HG03095 (cell line): ENCODE measurements at regions not wholly inside any gene's neighbourhood (a gene's known extent, or its start where the extent isn't known, plus 50 kb on each side); places are given as distances from the start of the nearest gene placed in this dataset.
"Not testable (repeated sequence)": the region's sequence is repeated elsewhere in the genome, so short reads cannot be mapped to it uniquely, and the experiment has no call there.

Source experiments
- ATAC-seq: cut with Tn5 transposase; IDR thresholded peaks from one replicate; pipeline ENCODE4 v1.9.1; 2021; ENCODE audit warnings: moderate library complexity; ENCODE audit not compliant: unreplicated experiment

DNA sequence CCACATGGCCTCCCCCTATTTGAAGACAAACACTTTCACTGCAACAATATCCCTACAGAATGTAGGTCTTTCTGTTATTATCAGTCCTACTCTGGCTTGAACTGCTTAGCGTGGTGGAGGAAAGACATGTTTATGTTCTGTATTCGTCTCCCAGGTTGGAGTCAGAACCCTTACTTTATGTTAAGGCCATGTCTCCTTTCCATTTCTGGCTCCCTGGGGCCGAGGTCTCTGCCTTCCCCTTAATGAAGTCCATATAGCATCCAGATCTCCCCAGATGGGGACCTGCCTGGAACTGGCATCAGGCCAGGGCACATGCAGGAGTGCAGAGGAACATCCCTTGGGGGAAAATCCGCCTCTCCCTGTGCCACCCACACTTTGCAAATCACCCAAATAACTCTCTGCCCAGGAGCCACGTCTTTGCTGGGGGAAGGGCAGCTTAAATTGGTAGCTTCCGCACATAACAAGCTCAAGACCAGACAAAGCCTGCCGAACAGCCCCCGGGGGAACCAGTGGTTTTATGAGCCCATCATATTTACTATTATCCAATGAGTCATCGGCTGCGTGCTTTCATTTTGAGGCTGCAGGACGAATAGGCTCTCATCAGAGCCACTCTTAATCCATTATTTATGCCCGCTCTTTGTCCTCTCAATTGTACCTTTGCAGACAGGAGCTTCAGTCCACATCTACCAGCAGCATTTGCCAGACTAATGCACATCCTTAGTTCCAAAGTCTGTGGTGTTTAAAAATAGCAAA is 237.0 kb downstream of the UACA start:
- ATAC-seq, result no peak

DNA sequence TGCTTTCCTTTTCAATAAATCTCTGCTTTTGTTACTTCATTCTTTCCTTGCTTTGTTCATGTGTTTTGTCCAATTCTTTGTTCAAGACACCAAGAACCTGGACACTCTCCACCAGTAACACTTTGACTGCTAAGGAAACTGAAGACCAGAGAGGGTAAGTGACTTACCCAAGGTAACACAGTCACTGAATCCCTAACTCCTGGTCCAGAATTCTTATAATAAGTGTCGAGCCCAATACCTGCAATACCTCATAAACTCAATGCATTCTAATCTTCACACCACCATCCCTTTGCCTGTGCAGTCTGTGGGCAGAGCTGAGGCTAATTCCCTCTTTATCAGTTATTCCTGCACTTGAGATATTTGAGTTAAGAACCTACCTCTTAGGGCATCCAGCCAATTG is 237.8 kb downstream of the UACA start:
- ATAC-seq, result no peak

DNA sequence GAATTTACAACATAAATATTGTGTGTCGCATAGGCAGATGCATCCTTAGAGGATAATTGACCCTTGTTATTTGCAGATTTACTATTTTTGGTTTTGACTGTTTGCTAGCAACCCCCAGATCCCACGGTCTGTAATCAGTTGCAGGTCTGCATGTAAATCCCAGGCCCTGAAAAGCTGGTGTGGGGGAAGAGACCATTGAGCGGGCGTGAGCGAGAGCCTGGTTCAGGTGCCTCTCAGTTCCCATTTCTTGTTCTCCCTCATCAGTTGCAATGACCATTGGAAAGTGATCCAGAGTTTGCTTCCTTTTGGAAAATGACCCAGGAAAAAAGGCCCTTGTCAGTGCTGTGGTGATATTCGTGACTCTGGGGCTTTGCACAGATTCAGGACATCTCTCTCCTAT is 238.9 kb downstream of the UACA start:
- ATAC-seq, result no peak

DNA sequence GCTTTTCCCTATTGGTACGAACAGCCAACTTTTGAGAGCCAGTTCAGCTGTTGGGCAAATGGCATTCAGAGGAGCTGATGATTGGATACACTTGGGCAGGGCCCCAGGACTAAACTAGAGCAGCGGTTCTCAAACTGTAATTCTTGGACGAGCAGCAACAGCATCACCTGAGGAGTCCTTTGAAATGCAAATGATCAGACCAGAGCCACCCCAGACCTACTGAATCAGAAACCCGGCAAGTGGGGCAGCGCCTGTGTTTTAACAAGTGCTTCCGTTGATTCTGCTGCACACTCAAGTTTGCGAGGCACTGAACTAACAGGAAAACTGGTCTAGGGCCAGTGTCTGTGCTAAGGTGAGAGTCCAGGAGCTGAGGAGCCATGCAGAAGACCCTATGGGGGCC is 239.7 kb downstream of the UACA start:
- no peak for ATAC-seq

DNA sequence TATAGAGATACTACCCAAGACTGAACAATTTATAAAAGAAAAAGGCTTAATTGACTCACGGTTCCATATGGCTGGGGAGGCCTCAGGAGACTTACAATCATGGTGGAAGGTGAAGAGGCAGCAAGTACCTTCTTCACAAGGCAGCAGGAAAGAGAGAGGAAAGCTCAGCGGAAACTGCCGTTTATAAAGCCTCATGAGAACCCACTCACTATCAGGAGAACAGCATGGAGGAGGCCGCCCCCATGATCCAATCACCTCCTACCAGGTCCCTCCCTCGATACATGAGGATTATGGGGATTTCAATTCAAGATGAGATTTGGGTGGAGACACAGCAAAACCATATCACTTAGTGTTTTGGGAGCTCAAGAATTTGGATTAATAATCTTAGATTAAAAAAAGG is 240.2 kb downstream of the UACA start:
- ATAC-seq, result no peak

DNA sequence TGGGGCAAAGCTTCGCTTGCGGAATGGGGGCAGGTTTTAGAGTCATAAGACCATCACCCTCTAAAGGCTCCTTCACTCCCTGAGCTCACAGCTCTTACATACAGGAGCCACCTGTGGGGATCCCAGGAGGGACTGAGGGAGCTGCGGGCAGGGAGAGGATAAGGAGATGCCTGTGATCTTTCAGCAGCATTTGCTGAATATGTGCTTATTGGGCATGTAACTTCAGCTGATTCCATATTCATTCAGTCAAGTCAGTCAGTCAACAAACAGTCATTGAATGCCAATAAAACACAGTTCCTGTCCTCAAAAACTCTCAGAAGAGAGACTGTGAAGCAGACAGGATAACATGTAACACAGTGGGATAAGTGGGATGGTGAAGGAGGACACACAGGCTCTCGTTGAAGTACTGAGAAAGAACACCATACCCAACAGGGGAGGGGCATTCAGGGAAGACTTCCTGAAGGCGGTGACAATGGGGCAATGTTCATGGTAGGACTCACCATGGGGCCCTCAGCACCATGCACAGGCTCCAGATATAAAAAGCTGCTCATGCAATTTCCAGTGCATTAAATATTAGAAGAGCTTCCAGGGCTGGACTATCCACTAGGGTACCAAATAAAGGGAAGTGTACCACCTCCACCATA is 240.9 kb downstream of the UACA start:
- no peak for ATAC-seq

DNA sequence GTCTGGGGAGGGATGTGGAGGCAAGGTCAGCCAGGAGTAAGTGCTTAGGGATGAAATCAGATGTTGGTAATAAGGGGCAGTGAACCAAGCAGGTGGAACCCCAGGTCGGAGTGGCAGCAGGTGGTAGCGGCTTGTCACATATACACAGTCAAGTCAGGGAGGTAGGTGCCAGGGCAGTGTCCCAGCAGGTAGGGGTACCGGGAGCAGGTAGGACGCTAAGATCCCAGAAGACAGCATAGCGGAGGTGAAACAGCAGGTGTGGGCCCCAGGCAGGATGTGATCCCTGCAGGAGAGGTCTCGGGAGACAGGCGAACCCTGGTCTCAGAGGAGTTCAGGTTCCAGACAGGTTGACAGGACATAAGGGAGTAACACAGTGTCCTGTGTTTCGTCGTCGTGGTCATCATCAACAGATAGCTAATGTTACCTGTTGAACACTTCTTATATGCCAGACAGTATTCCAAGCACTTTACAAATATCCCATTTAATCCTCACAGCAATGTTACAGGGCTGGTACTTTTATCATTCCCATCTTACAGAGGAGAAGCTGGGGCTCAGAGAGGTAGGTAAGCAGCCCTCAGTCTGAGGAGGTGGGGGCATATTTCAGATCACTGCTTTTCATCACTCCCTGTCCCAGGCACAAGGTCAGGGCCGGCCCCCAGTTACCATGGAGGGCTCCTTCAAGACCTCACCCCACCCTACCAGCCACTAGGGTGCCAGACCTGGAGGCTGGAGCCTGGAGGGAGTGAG is 241.6 kb downstream of the UACA start:
- ATAC-seq, result no peak

DNA sequence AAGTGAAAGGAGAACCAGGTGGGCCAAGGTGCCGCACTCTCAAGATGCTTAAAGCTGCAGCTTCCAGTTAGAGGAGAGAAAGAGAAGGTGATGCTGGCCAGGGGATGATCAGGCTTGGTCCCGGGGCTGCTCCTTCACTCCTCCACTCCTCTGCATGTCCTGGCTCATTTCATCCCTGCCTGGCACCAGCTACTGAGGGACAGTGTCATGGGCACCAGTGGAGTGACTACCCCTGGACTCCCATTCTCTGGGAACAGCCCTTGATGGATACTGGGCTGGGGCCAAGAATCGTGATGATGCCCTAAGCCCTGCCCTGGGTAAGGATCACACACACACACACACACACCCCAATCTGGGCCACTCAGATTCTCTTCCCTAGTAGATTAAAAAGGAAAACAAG is 243.7 kb downstream of the UACA start:
- no peak for ATAC-seq

DNA sequence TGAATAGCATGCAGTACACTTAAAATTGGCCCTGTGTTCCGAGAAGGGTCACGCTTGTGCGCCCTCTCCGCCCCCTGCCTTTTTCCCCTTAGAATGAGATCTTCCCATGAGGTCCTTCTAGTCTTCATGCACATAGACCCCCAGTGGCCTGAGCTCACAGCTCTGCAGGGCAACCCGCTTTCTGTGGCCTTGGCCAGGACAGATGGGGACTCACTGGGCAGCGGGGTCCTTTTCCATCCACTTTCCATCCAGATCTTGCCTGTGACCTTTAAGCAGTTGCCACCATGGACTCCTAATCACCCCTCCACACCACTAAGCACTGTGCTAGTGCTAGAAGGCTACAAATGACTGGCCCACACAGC is 244.4 kb downstream of the UACA start:
- ATAC-seq, result no peak

DNA sequence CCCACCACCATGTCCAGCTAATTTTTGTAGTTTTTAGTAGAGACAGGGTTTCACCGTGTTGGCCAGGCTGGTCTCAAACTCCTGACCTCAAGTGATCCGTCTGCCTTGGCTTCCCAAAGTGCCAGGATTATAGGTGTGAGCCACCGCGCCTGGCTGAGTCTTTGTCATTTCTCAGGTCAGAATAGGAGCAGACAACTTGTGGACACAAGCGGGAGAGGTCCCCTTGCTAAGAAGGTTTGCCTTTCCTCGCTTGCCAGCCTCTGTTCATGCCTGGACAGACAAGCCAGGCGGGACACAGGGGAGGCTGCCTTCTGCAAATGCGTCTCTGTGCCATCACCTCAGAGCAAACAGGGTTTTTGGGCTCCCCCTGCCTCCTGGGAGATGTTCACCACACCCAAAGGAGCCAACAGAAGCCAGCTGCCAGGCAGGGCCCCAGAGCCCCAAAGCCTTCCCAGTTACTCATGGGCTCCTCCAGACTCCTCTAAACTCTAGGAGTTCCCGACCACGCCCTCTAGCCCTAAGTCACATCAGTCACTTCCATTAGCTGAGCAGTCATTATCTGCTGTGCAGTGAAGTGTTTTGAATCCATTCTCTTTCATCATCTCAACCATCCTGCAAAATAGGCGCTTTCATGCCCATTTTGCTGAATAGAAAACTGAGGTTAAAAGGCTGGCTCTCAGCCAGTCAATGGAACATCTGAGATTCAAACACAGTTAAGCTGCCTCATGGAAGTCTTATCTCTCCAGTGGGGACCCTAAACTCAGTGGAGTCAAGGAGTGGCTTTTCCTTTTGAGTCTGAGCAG is 245.0 kb downstream of the UACA start:
- ATAC-seq, result no peak

DNA sequence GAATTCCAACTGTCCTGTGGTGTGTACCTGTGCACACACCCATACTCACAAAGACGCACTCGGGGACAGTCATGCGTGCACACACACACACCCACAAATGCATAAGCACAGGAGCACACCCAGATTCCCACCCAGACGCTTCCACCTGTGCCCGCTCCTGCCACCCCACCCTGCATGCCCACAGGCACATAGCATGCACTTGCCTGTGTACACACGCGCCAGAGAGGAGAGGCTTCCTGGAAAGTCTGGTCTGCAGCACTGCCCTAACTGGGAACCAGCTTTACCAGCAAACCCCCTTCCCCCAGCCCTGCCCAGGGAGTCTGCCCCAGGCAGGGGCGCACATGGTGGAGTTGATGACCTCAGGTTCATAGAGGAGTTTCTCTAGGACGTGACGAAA is 246.2 kb downstream of the UACA start:
- no peak for ATAC-seq

DNA sequence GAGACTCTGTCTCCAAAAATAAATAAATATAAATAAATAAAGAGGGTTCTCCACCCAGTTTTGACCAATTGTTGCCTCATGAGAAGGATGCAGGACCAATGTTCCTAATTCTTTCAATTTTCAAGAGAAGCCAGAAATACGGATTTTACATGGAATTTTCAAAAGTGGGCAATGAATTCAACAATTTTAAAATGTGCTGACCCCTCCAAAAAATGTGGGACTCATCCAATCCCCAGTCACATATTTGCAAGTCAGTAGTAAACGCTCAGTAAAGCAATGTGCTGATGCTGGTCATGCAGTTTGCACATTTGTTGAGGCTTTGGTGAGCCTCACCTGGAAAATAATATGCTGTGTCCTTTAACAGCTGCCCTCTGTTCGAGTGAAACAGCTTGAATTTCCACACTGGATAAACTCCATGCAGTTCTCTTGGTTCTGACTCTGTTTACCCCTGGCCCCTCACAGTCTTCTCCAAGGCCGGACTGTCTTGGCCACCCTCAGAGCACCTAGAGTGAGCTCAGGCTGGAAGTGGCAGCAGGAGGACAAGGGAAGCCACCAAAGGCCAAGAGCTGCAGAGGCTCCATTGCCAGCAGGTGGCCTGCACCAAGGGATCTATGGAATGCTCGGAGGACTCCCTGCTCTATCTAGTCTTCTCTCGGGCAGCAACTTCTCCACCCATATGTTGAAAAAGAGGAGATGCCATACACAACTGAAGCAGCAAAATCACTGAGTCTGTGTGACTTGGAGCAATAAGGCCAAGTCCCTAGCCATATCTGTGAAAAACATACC is 246.8 kb downstream of the UACA start:
- ATAC-seq, result no peak

DNA sequence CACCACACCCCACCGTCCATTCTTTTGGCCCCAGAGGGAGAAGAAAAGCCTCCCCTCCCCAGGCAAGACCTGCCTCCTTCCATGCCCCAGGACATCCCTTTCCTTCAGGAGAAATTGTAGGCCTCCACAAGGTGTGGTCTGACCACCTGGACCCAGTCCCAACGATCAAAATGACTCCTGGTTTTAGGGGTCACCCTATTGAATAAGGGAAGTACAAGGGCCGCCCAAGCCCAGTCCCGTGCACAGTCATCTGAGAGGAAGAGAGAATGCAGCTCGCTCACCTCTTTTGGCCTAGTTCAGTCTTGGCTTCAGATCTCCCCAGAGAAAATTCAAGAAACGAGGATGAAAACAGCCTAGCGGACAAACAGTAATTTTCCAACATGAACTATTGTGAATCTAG is 249.1 kb downstream of the UACA start:
- no peak for ATAC-seq

DNA sequence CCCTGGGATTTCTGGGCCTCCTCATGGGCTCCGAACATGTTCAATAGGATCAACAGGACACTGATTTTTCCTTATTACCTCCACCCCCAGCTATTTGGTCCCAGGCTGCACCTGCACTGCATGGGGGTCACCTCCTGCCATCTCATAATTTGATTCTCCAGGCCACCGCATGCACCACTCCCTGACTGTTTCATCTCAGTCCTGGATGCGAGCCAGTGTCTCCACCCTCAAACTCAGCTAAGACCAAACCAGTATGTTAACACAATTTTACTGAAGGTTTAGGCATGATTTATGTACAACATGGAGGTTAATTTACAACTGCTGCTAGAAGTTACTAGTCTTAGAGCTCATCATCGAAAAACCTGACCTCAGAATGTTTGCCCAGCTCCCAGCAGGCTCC is 249.5 kb downstream of the UACA start:
- ATAC-seq, result no peak

DNA sequence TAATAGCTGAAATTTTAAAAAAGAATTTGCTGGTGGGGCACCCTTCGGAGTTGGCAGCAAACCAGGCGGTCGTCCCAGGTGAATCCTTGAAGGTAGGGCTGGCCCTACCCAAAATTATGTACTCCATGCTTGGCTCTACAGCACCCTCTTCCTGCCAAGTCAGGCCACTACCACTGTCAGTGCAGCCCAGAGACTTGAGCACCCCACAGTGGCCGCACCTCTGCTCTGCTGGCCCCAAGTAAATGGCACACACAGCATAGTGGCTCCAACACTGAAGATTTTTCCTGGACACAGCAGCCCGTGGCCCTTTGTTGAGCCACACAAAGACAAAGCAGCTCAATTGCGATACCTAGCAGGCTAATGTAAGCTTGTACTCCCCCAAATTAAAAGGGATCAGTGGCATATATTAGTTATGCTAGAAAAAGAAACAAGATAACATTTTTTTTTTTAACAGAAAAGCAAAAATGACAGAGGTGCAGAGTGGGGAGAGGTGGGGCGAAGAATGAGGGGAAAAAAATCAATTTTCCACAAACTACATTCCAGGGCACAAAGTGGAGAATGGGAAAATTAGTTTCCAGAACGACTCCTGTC is 250.5 kb downstream of the UACA start:
- peak; percentile 63 for ATAC-seq

DNA sequence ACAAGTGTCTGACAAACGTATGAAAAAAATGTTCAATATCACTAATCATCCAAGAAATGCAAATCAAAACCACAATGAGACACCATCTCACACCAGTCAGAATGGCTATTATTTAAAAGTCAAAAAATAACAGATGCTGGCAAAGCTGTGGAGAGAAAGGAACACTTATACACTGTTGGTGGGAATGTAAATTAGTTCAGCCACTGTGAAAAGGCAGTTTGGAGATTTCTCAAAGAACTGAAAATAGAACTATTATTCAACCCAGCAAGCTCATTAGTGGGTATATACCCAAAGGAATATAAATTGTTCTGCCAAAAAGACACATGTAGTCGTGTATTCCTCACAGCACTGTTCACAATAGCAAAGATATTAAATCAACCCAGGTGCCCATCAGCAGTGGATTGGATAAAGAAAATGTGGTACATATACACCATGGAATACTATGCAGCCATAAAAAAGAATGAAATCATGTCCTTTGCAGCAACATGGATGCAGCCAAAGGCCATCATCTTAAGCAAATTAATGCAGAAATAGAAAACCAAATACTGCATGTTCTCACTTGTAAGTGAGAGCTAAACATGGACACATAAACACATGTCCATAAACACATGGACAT is 251.3 kb downstream of the UACA start:
- ATAC-seq, result not testable (repeated sequence)

DNA sequence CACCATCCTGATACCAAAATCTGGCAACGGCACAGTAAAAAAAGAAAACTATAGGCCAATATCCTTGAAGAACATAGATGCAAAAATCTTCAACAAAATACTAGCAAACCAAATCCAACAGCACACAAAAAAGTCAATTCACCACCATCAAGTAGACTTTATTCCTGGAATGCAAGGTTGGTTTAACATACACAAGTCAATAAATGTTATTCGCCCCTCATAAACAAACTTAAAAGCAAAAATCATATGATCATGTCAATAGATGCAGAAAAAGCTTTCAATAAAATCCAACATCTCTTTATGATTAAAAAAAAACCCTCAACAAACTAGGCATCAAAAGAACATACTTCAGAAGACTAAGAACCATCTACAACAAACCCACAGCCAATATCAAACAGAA is 252.9 kb downstream of the UACA start:
- no peak for ATAC-seq

DNA sequence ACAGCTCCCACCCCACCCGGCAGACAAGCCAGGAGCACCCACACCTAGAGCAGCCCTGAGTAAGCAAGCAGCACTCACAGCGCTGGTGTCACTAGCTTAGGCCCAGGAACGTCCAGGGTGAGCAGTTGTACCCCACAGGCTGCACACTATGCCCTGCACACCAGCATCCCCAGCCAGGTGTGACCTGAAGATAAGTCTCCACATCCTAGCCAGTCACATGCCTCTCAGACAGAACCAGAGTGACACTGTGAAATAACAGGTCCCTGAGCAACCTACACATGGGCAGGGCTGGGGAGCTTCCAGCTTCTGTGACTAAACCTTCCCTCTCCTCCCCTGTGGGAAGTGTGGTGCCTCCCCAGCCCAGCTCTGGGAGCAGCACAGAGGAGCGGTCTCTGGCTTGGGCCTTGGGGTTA is 253.6 kb downstream of the UACA start:
- ATAC-seq, result no peak

DNA sequence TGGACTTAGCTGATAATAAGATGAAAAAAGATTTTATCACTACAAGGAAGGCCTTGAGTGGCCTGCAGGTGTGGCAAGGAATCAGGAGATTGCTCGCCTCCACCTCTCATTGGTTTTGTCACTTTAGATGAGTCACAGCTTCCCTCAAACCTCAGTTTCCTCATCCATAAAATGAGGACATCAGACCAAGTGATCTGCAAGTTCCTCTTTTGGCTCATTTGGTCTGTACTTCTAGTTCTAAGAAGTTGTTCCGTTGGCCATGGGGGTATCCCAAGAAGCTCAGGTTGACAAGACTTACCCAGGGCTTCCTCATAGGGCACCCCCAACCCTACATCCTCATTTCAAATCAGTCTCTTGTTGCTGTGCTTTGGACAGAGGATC is 254.1 kb downstream of the UACA start:
- ATAC-seq, result no peak
